Progenitor cell of endocrine pancreas (in vitro differentiated cells): ENCODE measurements at regions not wholly inside any gene's neighbourhood (a gene's known extent, or its start where the extent isn't known, plus 50 kb on each side); places are given as distances from the start of the nearest gene placed in this dataset.

Source experiments
- DNase-seq: peaks from one replicate; pipeline ENCODE4 v3.0.0; 2021; ENCODE audit warnings: low spot score; ENCODE audit not compliant: unreplicated experiment
- H3K27ac Mint-ChIP-seq: 2 replicates; pipeline ENCODE4 v1.8.0; 2021; ENCODE audit warnings: mild to moderate bottlenecking, moderate library complexity, mixed read lengths
- H3K27me3 Mint-ChIP-seq: 2 replicates; pipeline ENCODE4 v1.8.0; 2021; ENCODE audit warnings: mixed read lengths
- H3K36me3 Mint-ChIP-seq: 2 replicates; pipeline ENCODE4 v1.8.0; 2022; ENCODE audit warnings: mixed read lengths; ENCODE audit not compliant: insufficient read depth
- H3K4me1 Mint-ChIP-seq: 2 replicates; pipeline ENCODE4 v1.8.0; 2021; ENCODE audit warnings: low read depth, mixed read lengths
- H3K4me3 Mint-ChIP-seq: 2 replicates; pipeline ENCODE4 v1.8.0; 2021; ENCODE audit warnings: low read depth, mild to moderate bottlenecking, moderate library complexity, mixed read lengths
- H3K9me3 Mint-ChIP-seq: 2 replicates; pipeline ENCODE4 v1.8.0; 2021; ENCODE audit warnings: low read depth, mixed read lengths
- TF ChIP-seq, protein P1 (sequence below): fragments of 200-600 bp; sonication (generic); IDR thresholded peaks from one replicate; pipeline ENCODE4 v1.5.0; 2021; ENCODE audit warnings: antibody characterized with exemption, mild to moderate bottlenecking; ENCODE audit not compliant: unreplicated experiment

DNA sequence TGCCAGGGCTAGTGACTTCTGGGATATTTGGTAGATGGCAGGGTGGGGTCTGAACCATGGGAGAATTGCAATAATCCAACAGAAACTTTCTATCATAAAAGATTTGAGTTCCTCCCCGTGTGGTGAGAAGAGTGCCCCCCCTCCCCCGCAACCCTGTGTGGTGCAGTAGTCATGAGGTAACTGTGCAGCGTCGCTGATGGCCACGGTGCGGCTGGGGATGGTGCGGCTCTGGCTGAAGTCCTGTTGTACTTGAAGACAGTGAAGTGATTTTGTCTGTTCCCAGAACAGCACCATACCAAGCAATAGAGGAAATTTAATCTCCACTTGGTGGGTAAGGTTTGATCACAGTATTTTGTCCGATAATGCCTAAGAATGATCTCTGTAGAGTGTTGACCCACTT lies 654.8 kb upstream of the POU3F2 start:
- peaks cover 5% of the 10 kb centered on the region for H3K9me3 Mint-ChIP-seq
- H3K36me3 Mint-ChIP-seq = no peaks in the 10 kb centered on the region
- TF ChIP-seq, protein P1, sequence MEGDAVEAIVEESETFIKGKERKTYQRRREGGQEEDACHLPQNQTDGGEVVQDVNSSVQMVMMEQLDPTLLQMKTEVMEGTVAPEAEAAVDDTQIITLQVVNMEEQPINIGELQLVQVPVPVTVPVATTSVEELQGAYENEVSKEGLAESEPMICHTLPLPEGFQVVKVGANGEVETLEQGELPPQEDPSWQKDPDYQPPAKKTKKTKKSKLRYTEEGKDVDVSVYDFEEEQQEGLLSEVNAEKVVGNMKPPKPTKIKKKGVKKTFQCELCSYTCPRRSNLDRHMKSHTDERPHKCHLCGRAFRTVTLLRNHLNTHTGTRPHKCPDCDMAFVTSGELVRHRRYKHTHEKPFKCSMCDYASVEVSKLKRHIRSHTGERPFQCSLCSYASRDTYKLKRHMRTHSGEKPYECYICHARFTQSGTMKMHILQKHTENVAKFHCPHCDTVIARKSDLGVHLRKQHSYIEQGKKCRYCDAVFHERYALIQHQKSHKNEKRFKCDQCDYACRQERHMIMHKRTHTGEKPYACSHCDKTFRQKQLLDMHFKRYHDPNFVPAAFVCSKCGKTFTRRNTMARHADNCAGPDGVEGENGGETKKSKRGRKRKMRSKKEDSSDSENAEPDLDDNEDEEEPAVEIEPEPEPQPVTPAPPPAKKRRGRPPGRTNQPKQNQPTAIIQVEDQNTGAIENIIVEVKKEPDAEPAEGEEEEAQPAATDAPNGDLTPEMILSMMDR = no peak
- no peaks in the 10 kb centered on the region for H3K27me3 Mint-ChIP-seq
- DNase-seq = no peak
- H3K4me1 Mint-ChIP-seq = no peaks in the 10 kb centered on the region
- no peak overlapping the region for H3K4me3 Mint-ChIP-seq
- no peak overlapping the region for H3K27ac Mint-ChIP-seq

DNA sequence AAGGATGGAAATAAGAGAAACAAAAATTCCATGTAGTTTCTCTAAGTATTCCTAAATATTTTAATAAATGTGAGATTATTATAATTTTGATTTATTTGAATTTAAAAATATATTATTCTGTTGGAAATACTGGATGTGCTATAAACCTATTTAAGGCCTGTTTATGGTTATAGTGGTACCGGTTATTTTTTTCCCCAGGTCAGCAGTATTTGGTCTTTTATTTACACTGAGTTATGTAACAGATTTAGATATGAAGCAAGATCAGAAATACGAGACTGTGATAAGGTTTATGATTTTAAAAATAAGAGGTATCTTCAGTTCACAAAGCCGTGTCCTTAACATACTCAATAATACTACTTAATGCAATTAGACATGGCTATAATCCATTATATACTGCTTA lies 634.3 kb upstream of the POU3F2 start:
- Mint-ChIP-seq H3K4me3 (no peak overlapping the region), H3K27me3 (no peaks in the 10 kb centered on the region), H3K27ac (no peak overlapping the region), H3K4me1 (no peaks in the 10 kb centered on the region), H3K36me3 (no peaks in the 10 kb centered on the region), H3K9me3 (peaks cover 5% of the 10 kb centered on the region)
- DNase-seq = no peak
- TF ChIP-seq, protein P1 = no peak

DNA sequence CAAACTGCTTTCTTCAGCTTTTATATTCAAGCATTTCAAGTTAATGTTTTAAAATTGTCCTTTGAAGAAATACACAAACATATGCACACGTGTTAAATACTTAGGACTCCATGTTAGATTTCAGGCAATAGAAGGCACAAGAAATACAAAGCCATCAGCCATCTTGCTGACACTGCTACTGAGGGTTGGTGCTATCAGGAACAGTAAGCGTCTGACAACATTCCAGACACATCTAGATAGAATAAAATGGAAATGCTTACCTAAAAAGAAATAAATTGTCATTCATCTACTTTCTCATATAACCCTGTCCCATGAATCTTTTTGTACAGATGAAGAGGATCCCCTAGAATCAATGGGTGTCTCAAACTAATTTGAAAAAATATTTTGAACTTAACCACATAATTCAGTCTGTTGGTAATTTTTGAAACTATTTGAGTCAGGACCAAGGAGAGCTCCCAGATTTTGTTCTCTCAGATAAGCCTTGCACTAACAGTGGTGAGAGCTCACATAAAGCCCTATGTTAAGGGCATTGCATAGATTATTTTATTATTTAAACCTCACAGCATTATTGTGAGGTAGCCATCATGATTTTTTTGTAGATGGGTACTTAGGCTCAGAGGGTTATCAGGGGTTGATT lies 631.1 kb upstream of the POU3F2 start:
- H3K9me3 Mint-ChIP-seq = no peaks in the 10 kb centered on the region
- TF ChIP-seq, protein P1 = no peak
- H3K27ac Mint-ChIP-seq = no peak overlapping the region
- no peak for DNase-seq
- no peaks in the 10 kb centered on the region for H3K4me1 Mint-ChIP-seq
- H3K36me3 Mint-ChIP-seq = no peaks in the 10 kb centered on the region
- H3K4me3 Mint-ChIP-seq = no peak overlapping the region
- H3K27me3 Mint-ChIP-seq = no peaks in the 10 kb centered on the region

DNA sequence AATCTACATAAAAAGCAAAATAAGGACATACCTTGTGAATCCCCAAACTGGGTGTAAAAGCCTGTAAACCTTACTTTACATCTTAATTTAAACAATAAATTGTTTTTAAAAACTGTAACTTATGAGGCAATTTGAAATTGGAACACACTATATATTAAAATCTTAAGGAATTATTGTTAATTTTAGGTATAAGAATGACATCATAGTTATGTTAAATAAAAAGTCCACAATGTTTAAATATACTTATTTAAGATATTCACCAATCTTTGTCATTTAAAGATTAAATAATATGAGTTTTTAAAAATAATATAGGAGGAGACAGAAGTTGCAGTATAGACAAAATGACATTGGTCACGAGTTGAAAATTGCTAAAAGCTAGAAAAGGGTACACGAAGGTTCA lies 621.9 kb upstream of the POU3F2 start:
- Mint-ChIP-seq H3K4me3 (no peak overlapping the region), H3K4me1 (no peaks in the 10 kb centered on the region), H3K9me3 (no peaks in the 10 kb centered on the region), H3K27me3 (no peaks in the 10 kb centered on the region), H3K36me3 (no peaks in the 10 kb centered on the region), H3K27ac (no peak overlapping the region)
- TF ChIP-seq, protein P1 = no peak
- DNase-seq = no peak

DNA sequence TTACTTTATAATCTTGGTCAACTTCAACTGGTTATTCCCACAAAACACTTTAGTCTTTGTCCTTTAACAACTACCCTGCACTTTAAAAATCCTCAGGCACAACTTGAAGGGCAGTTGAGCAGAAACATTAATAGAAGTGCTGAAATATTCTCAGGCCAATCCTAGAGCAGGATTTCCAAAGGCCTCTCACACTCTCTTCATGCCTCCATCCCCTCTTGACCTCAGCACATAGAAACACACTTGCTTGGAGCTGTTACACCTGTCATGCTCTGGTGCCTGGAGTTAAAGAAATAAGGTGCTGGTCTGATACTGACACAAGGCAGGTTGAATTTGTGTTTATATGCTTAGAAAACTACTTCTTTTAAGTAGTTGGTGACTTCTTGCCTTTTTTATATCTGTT lies 618.8 kb upstream of the POU3F2 start:
- Mint-ChIP-seq H3K4me3 (no peak overlapping the region), H3K27ac (no peak overlapping the region), H3K36me3 (no peaks in the 10 kb centered on the region), H3K9me3 (no peaks in the 10 kb centered on the region), H3K4me1 (no peaks in the 10 kb centered on the region), H3K27me3 (no peaks in the 10 kb centered on the region)
- DNase-seq = no peak
- TF ChIP-seq, protein P1 = no peak
